HG03565 (cell line): ENCODE measurements at regions not wholly inside any gene's neighbourhood (a gene's known extent, or its start where the extent isn't known, plus 50 kb on each side); places are given as distances from the start of the nearest gene placed in this dataset.
"Not testable (repeated sequence)": the region's sequence is repeated elsewhere in the genome, so short reads cannot be mapped to it uniquely, and the experiment has no call there.

Source experiments
- ATAC-seq: cut with Tn5 transposase; IDR thresholded peaks from one replicate; pipeline ENCODE4 v1.9.1; 2021; ENCODE audit warnings: mild to moderate bottlenecking, moderate library complexity; ENCODE audit not compliant: unreplicated experiment

GRCh38 chr18:42532119-42532518 is 577.1 kb downstream of the PIK3C3 start:
- no peak for ATAC-seq

- no peak for ATAC-seq
Measured at GRCh38 chr18:42533009-42533575, 578.1 kb downstream of the PIK3C3 start.

GRCh38 chr18:42533616-42534015 is 578.6 kb downstream of the PIK3C3 start:
- no peak for ATAC-seq

- ATAC-seq, result no peak
Measured at GRCh38 chr18:42534313-42534712, 579.3 kb downstream of the PIK3C3 start.

- no peak for ATAC-seq
Measured at GRCh38 chr18:42536442-42536841, 579.0 kb downstream of the RIT2 start.

- ATAC-seq, result no peak
Measured at GRCh38 chr18:42537291-42537690, 578.2 kb downstream of the RIT2 start.

DNA sequence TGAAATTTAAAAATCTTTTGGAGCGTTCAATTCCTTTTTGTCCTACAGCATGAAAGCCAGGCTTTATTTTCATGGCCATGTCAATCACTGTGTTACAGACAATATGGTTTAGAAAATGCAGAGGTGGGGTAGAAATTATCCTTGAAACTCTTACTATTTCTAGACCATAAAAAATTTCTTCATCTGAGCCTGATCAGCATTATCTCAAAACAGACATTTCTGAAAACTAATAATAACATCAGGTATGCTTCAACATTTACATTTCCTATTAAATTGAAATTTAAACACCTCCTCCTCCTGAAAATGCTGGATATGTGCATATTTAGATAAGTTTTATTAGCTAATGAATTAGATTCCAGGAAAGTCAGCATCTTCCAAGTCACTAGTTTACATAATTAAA is 570.6 kb downstream of the RIT2 start:
- ATAC-seq, result no peak

- no peak for ATAC-seq
Measured at GRCh38 chr18:42545825-42546224, 569.7 kb downstream of the RIT2 start.

GRCh38 chr18:42548493-42548892 is 567.0 kb downstream of the RIT2 start:
- no peak for ATAC-seq

DNA sequence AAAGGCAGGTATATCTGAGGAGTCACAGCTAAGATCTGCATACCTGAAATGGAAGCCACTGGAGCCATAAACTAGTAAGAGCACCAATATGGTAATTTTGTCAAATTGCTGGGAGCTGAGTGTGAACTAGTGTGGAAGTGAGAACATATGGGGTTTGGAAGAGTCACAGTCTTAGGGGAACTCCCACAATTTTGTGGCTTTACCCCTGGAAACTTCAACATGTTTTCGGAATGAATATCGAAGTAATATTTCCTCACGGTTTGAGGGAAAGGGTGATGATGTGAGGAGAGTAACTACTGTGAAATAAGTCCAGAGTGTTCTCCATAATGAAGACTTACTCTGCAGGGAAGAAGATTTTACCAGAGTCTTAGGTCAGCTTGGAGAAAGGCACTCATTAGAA is 565.9 kb downstream of the RIT2 start:
- no peak for ATAC-seq

DNA sequence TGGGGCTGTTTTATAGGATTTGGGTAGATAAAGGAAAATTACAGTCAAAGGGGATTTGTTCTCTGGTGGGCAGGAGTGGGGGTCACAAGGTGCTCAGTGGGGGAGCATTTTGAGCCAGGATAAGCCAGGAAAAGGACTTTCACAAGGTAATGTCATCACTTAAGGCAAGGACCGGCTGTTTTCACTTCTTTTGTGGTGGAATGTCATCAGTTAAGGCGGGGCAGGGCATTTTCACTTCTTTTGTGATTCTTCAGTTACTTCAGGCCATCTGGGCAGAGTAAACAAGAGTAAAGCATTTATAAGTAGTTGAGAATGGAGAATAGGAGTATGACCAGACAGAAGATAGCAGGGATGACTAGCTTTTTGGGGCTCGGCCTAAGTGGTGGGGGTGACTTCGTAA is 562.9 kb downstream of the RIT2 start:
- ATAC-seq, result not testable (repeated sequence)

- ATAC-seq, result no peak
Measured at GRCh38 chr18:42559069-42559690, 556.3 kb downstream of the RIT2 start.

DNA sequence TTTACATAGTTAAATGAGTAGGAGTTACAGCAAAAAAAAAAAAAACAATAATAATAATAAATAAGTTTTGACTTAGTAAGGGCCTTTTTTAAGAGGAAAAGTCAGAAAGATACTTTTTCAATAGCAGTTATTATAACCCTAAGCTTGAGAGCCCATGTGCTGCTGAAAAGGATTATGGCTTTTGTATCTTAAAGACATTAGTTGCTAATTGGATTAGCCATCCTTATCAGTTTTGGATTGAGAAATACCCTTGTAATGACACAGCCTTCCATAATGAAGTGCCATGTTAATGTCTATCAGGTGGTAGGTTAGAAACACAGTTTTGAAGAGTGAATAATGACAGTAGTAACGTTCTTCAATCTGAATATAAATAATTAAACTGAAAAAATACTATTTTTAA is 554.0 kb downstream of the RIT2 start:
- no peak for ATAC-seq

DNA sequence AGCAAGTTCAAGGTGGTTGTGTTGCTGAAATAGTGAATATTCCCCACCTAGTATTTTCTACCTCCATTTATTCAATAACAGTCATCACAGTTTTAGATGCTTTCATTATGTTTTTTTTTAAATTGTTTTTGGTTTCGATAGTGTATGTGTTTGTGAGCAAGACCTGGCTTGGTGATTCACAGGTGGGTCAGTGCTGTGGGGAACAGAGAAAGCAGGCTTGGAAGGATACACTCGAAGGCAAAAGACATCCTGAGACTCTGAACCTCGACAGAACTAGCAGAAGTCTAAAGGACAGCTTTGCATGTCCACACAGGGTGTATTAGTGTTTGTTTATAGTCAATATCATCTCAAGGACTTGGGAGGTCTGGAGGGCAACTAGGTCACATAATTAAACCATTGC is 551.5 kb downstream of the RIT2 start:
- ATAC-seq, result no peak

GRCh38 chr18:42564761-42565160 is 550.7 kb downstream of the RIT2 start:
- ATAC-seq, result no peak

GRCh38 chr18:42568773-42569172 is 546.7 kb downstream of the RIT2 start:
- ATAC-seq, result no peak

- no peak for ATAC-seq
Measured at GRCh38 chr18:42574871-42575270, 540.6 kb downstream of the RIT2 start.

DNA sequence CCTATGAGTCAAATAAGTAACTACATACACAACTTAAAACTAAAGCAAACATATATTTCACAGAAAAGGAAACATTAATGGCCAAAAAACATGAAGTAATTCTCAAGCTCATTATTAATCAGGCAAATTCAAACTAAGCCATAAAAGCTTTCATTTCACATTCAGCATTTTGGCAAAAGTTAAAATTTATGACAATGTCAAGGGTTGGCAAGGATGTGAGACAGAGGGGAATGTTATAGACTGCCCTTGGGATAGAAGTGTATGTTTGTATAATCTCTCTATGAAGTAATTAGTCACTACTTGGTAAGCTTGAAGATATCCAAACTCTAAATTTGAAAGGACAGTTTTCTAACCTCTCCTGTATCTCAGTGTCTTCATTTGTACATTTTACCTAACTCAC is 539.4 kb downstream of the RIT2 start:
- no peak for ATAC-seq

DNA sequence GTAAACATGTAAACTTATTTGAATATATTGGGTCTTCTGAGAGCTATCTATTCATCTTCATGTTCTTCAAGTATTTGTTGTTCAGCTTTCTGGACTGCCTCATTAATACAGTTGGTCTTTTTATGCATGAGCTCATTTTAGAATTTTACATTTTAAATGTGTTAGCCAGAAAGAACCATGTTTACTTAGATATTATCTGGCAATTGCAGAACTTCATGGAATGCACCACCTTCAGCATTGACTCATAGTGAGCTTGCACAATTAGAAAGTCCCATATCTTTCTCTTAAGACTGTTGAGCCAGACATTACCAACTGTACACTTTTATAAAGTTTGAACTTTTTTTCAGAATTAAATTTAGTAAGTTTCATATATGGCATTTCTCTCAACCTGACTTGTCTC is 536.7 kb downstream of the RIT2 start:
- ATAC-seq, result no peak

DNA sequence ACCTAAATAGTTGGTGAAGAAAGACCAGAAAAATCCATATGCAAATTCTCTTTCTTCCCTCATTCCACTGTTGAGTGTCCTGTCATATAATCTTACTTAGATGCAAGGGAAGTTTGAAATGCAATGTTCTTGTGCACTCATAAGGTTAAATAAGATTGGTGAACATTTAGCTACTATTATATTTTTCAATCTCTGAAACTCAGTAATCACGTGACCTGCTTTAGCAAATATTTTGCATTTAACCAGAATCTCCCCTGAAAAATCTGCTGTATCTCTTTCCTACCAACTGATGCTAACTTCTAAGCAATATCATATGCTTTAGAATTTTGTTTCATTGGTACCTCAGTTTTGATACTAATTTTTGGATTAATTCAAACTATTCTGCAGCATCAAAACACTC is 533.2 kb downstream of the RIT2 start:
- ATAC-seq, result no peak

DNA sequence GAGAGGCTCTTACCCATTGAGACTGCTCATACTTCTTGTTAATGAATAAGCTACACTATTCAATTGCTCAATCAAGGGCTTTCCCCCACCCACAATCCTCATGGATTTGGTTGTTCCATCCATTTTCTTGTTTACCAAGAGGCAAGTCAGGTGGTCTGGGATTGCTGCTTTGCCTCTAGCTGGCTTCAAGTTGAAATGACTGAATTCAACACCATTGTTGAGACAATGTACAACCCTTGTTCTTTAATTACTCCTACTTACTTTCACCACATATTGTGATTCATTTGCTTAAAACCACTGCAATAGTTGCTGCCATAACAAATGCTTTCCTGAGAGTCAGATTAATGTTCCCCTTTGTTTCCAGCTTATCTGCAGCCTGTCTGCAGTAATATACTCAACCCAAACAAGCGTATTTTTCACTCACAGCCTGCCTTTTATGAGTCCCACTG is 532.2 kb downstream of the RIT2 start:
- ATAC-seq, result no peak

DNA sequence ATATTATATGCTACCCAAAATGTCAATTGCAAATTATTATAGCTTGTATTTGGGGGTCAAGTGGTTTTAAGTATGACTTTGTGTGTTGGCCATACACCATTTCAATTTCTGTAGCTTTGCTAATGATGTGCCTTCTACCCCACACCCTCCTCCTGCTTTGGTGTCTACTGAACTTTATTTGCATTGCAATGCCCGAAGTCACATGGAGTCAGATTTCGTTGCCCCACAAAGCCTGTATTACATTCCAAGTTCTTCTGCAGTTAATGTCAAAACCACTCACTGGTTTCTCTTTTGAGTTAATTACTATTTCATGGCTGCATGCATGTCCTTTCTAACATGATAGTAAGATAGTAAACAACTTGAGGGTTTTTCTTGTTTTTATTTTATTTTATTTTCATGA is 528.9 kb downstream of the RIT2 start:
- ATAC-seq, result no peak

GRCh38 chr18:42588786-42589185 is 526.7 kb downstream of the RIT2 start:
- ATAC-seq, result no peak
